H9 (cell line): ENCODE measurements at regions not wholly inside any gene's neighbourhood (a gene's known extent, or its start where the extent isn't known, plus 50 kb on each side); places are given as distances from the start of the nearest gene placed in this dataset.

Experiments
- DNase-seq: peaks from one replicate; pipeline ENCODE4 v3.0.0-alpha.2; 2017
- H2AFZ ChIP-seq: one replicate; pipeline ENCODE4 v1.6.1; 2013; ENCODE audit warnings: mild to moderate bottlenecking, low read length, control low read depth, moderate library complexity
- H2AK5ac ChIP-seq: 2 replicates; pipeline ENCODE4 v1.6.1; 2013; ENCODE audit warnings: low read length, control low read depth, mixed read lengths; ENCODE audit not compliant: insufficient read length
- H2BK120ac ChIP-seq: one replicate; pipeline ENCODE4 v1.6.1; 2013; ENCODE audit warnings: low read depth, mild to moderate bottlenecking, low read length, control low read depth, inconsistent platforms; ENCODE audit not compliant: poor library complexity, severe bottlenecking
- H2BK12ac ChIP-seq: 2 replicates; pipeline ENCODE4 v1.6.1; 2013; ENCODE audit warnings: low read length, control low read depth, mixed read lengths, low read depth; ENCODE audit not compliant: insufficient read length
- H2BK15ac ChIP-seq: 2 replicates; pipeline ENCODE4 v1.6.1; 2013; ENCODE audit warnings: low read depth, low read length, control low read depth
- H2BK20ac ChIP-seq: one replicate; pipeline ENCODE4 v1.6.1; 2013; ENCODE audit warnings: low read depth, mild to moderate bottlenecking, low read length, control low read depth, inconsistent platforms; ENCODE audit not compliant: poor library complexity, severe bottlenecking
- H2BK5ac ChIP-seq: 2 replicates; pipeline ENCODE4 v1.6.1; 2013; ENCODE audit warnings: low read length, control low read depth, mixed read lengths; ENCODE audit not compliant: insufficient read length
- H3K14ac ChIP-seq: 2 replicates; pipeline ENCODE4 v1.6.1; 2013; ENCODE audit warnings: low read length, control low read depth; ENCODE audit not compliant: insufficient read depth
- H3K18ac ChIP-seq: 2 replicates; pipeline ENCODE4 v1.6.1; 2013; ENCODE audit warnings: low read depth, mild to moderate bottlenecking, mixed read lengths, low read length, control low read depth; ENCODE audit not compliant: insufficient read length
- H3K23ac ChIP-seq: 2 replicates; pipeline ENCODE4 v1.6.1; 2013; ENCODE audit warnings: low read length, control low read depth, mixed read lengths, low read depth; ENCODE audit not compliant: insufficient read length
- H3K23me2 ChIP-seq: 2 replicates; pipeline ENCODE4 v1.6.1; 2013; ENCODE audit warnings: low read depth, mild to moderate bottlenecking, mixed read lengths, low read length, control low read depth; ENCODE audit not compliant: insufficient read length, poor library complexity, severe bottlenecking
- H3K27ac ChIP-seq: 2 replicates; pipeline ENCODE4 v1.5.1; 2013; ENCODE audit warnings: low read length, control low read depth, mixed read lengths, low read depth; ENCODE audit not compliant: insufficient read length
- H3K27me3 ChIP-seq: 2 replicates; pipeline ENCODE4 v1.6.1; 2013; ENCODE audit warnings: low read length, control low read depth, inconsistent platforms; ENCODE audit not compliant: insufficient read depth
- H3K4ac ChIP-seq: 2 replicates; pipeline ENCODE4 v1.6.1; 2013; ENCODE audit warnings: low read depth, mild to moderate bottlenecking, control low read depth, inconsistent platforms, low read length, moderate library complexity
- H3K4me1 ChIP-seq: 2 replicates; pipeline ENCODE4 v1.6.1; 2013; ENCODE audit warnings: low read length, control low read depth, inconsistent platforms; ENCODE audit not compliant: insufficient read depth
- H3K4me2 ChIP-seq: 2 replicates; pipeline ENCODE4 v1.6.1; 2013; ENCODE audit warnings: low read length, control low read depth, mixed read lengths; ENCODE audit not compliant: insufficient read length, insufficient read depth
- H3K56ac ChIP-seq: 2 replicates; pipeline ENCODE4 v1.6.1; 2013; ENCODE audit warnings: low read depth, mild to moderate bottlenecking, mixed read lengths, low read length, control low read depth; ENCODE audit not compliant: insufficient read length
- H3K79me1 ChIP-seq: 2 replicates; pipeline ENCODE4 v1.6.1; 2013; ENCODE audit warnings: low read depth, mild to moderate bottlenecking, moderate library complexity, low read length, control low read depth, inconsistent platforms; ENCODE audit not compliant: insufficient read depth, poor library complexity, severe bottlenecking
- H3K79me2 ChIP-seq: 2 replicates; pipeline ENCODE4 v1.6.1; 2013; ENCODE audit warnings: low read length, control low read depth, inconsistent platforms; ENCODE audit not compliant: insufficient read depth
- H3K9ac ChIP-seq: 2 replicates; pipeline ENCODE4 v1.6.1; 2013; ENCODE audit warnings: low read length, control low read depth, mixed read lengths; ENCODE audit not compliant: insufficient read length; ENCODE audit errors: extremely low read depth
- H3K9me3 ChIP-seq: one replicate; pipeline ENCODE4 v1.6.1; 2013; ENCODE audit warnings: low read depth, low read length, inconsistent platforms; ENCODE audit not compliant: control insufficient read depth
- H3T11ph ChIP-seq: one replicate; pipeline ENCODE4 v1.6.1; 2013; ENCODE audit warnings: mild to moderate bottlenecking, low read length, control low read depth, inconsistent platforms
- H4K20me1 ChIP-seq: one replicate; pipeline ENCODE4 v1.6.1; 2013; ENCODE audit not compliant: control insufficient read depth, insufficient read length, insufficient read depth
- H4K5ac ChIP-seq: 2 replicates; pipeline ENCODE4 v1.6.1; 2013; ENCODE audit warnings: low read depth, mild to moderate bottlenecking, mixed read lengths, low read length, control low read depth; ENCODE audit not compliant: insufficient read length
- H4K8ac ChIP-seq: replicated peaks from 2 replicates; pipeline ENCODE4 v1.6.1; 2013; ENCODE audit warnings: low read length, control low read depth, mixed read lengths, low read depth; ENCODE audit not compliant: insufficient read length
- H4K91ac ChIP-seq: 2 replicates; pipeline ENCODE4 v1.6.1; 2013; ENCODE audit warnings: low read depth, mild to moderate bottlenecking, moderate library complexity, mixed read lengths, low read length, control low read depth; ENCODE audit not compliant: insufficient read length
- H3K27ac Mint-ChIP-seq, 3 experiments: 2 replicates in 2 of 3; 3 replicates in 1 of 3; pipeline ENCODE4 v1.8.0; 2020 to 2021; ENCODE audit warnings: mixed read lengths in 3 of 3, mild to moderate bottlenecking in 1 of 3, moderate library complexity in 1 of 3
- H3K27me3 Mint-ChIP-seq: 2 replicates; pipeline ENCODE4 v1.8.0; 2021; ENCODE audit warnings: low read depth, mild to moderate bottlenecking, moderate library complexity, mixed read lengths
- H3K36me3 Mint-ChIP-seq, 3 experiments: 2 replicates in 2 of 3; 3 replicates in 1 of 3; pipeline ENCODE4 v1.8.0; 2020 to 2021; ENCODE audit warnings: low read depth in 3 of 3, mixed read lengths in 3 of 3; ENCODE audit not compliant: insufficient read depth in 1 of 3
- H3K4me1 Mint-ChIP-seq, 2 experiments: 2 replicates each; pipeline ENCODE4 v1.8.0; 2020; ENCODE audit warnings: mixed read lengths in 2 of 2
- H3K4me3 Mint-ChIP-seq, 2 experiments: 2 replicates in 1 of 2; 3 replicates in 1 of 2; pipeline ENCODE4 v1.8.0; 2020 to 2021; ENCODE audit warnings: mild to moderate bottlenecking in 2 of 2, mixed read lengths in 2 of 2, moderate library complexity in 1 of 2
- H3K9me3 Mint-ChIP-seq, 2 experiments: 2 replicates in 1 of 2; 3 replicates in 1 of 2; pipeline ENCODE4 v1.8.0; 2020; ENCODE audit warnings: mild to moderate bottlenecking in 2 of 2, mixed read lengths in 2 of 2, moderate library complexity in 1 of 2
- CTCF ChIP-seq: fragments of 200-600 bp; sonication (generic); conservative IDR thresholded peaks from 3 replicates; pipeline ENCODE4 v1.8.0; 2021; ENCODE audit warnings: antibody characterized with exemption, mild to moderate bottlenecking
- WGBS: extraction: QIAGEN DNeasy Blood & Tissue Kit; methylation state at CpG from one replicate; pipeline ENCODE4 v1.1.7; 2013; ENCODE audit warnings: missing lambda C conversion rate, low lambda C conversion rate, mixed read lengths; ENCODE audit not compliant: insufficient read length; ENCODE audit errors: extremely low coverage; 5-methylcytosine and 5-hydroxymethylcytosine counted together

GRCh38 chr12:107826276-107826675, 51.8 kb downstream of the ASCL4 start:
- Histone ChIP-seq H3K9ac (no peak overlapping the region), H3K79me2 (no peaks in the 10 kb centered on the region), H2AK5ac (no peak overlapping the region), H2BK5ac (no peak overlapping the region), H4K8ac (no peak overlapping the region), H3K23ac (no peak overlapping the region), H2AFZ (no peak overlapping the region), H3K14ac (no peak overlapping the region), H3K18ac (no peak overlapping the region), H3K23me2 (no peaks in the 10 kb centered on the region), H2BK12ac (no peak overlapping the region), H3K27me3 (no peaks in the 10 kb centered on the region), H4K91ac (no peak overlapping the region), H3K9me3 (peaks cover 23% of the 10 kb centered on the region), H4K5ac (no peak overlapping the region), H3T11ph (no peak overlapping the region), H3K4me2 (no peak overlapping the region), H2BK15ac (no peak overlapping the region), H3K27ac (no peak overlapping the region), H3K4ac (no peak overlapping the region), H3K4me1 (no peaks in the 10 kb centered on the region), H3K56ac (no peak overlapping the region), H3K79me1 (no peaks in the 10 kb centered on the region), H4K20me1 (no peaks in the 10 kb centered on the region), H2BK120ac (no peak overlapping the region), H2BK20ac (no peak overlapping the region)
- peaks cover 14 to 25% (median 24%) of the 10 kb centered on the region in 3 experiments for H3K36me3 Mint-ChIP-seq
- no CpG with 5 or more reads among the region's 9 CpGs for WGBS
- H3K4me3 Mint-ChIP-seq, result no peak overlapping the region
- DNase-seq, result no peak
- peaks cover 34 to 36% of the 10 kb centered on the region in 2 experiments for H3K9me3 Mint-ChIP-seq
- peaks cover 8 to 10% of the 10 kb centered on the region in 2 experiments for H3K4me1 Mint-ChIP-seq
- peaks cover 9% of the 10 kb centered on the region for H3K27me3 Mint-ChIP-seq
- no peak for TF ChIP-seq CTCF
- H3K27ac Mint-ChIP-seq, result no peak overlapping the region
